ENCODE measurements at regions not wholly inside any gene's neighbourhood (a gene's known extent, or its start where the extent isn't known, plus 50 kb on each side); places are given as distances from the start of the nearest gene placed in this dataset.

- intact Hi-C loops (cut with micrococcal nuclease), result no loop called here
- 84% methylated on average over 2 of the region's 3 CpGs for WGBS (ENCODE audit: insufficient coverage)
- H3K36me3 Mint-ChIP-seq, result no peaks in the 10 kb centered on the region
- Histone ChIP-seq H3K27ac (ENCODE audit: low read length) (no peak overlapping the region), H3K27me3 (ENCODE audit: control insufficient read depth, insufficient read depth, low read length) (no peaks in the 10 kb centered on the region), H3K4me3 (ENCODE audit: low read length) (no peak overlapping the region), H3K36me3 (ENCODE audit: control insufficient read depth, insufficient read depth, low read length) (no peaks in the 10 kb centered on the region), H3K9me3 (ENCODE audit: control insufficient read depth, insufficient read depth, low read length) (no peaks in the 10 kb centered on the region), H3K4me1 (ENCODE audit: control insufficient read depth, insufficient read depth, low read length) (no peaks in the 10 kb centered on the region)
- H3K9me3 Mint-ChIP-seq, result no peaks in the 10 kb centered on the region
- no peaks in the 10 kb centered on the region for H3K27me3 Mint-ChIP-seq (ENCODE audit: low read depth in 2 of 2)
- DNase-seq, result no peak
- ATAC-seq, result no peak
- no peak overlapping the region for H3K4me3 Mint-ChIP-seq
- H3K4me1 Mint-ChIP-seq, result no peaks in the 10 kb centered on the region
- TF ChIP-seq CTCF (IDR thresholded peaks at IDR 0.05), result no peak
- no peak overlapping the region for H3K27ac Mint-ChIP-seq
These were observed 55.6 kb upstream of the CCDC85A start for GRCh38 chr2:56128235-56128634.

DNA sequence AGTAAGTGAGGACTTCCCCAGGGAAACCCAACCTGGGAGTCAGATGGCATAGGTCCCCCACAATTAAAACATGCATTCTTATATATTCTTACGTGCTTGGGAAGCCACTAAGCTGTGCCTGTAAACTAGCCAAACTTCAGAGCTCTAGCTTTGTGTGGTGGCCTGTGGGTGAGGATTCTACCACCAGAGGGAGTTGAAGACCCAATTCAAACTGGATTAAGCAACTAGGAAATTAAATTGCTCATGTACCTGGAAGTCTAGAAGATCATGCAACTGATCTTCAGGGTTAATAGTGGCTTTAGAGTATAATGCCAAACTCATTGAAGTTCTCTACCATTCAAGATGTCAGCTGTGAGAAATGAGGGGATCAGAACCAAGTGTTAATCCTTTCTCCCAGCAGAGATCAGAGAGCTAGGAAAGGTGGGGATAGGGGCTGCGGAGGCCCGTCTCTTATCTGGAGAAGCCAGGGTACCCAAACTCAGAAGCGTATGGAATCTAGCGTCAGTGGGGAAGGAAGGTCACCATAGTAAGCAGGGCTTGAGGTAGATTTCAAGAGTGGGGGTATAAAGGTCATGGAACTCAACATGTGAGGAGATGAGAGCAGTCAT, 53.2 kb upstream of the CCDC85A start:
- Mint-ChIP-seq H3K27ac (no peak overlapping the region), H3K4me3 (no peak overlapping the region), H3K9me3 (no peaks in the 10 kb centered on the region), H3K36me3 (no peaks in the 10 kb centered on the region), H3K4me1 (no peaks in the 10 kb centered on the region), H3K27me3 (ENCODE audit: low read depth in 2 of 2) (no peaks in the 10 kb centered on the region)
- no peaks in the 10 kb centered on the region for H3K4me1 ChIP-seq (ENCODE audit: control insufficient read depth, insufficient read depth, low read length)
- no peak for TF ChIP-seq CTCF (IDR thresholded peaks at IDR 0.05)
- no peaks in the 10 kb centered on the region for H3K36me3 ChIP-seq (ENCODE audit: control insufficient read depth, insufficient read depth, low read length)
- ATAC-seq (no peak), DNase-seq (no peak)
- H3K27ac ChIP-seq (ENCODE audit: low read length), result no peak overlapping the region
- no peaks in the 10 kb centered on the region for H3K27me3 ChIP-seq (ENCODE audit: control insufficient read depth, insufficient read depth, low read length)
- 90% methylated on average over 4 of the region's 5 CpGs for WGBS (ENCODE audit: insufficient coverage)
- intact Hi-C loops (cut with micrococcal nuclease), result no loop called here
- no peak overlapping the region for H3K4me3 ChIP-seq (ENCODE audit: low read length)
- H3K9me3 ChIP-seq (ENCODE audit: control insufficient read depth, insufficient read depth, low read length), result no peaks in the 10 kb centered on the region

DNA sequence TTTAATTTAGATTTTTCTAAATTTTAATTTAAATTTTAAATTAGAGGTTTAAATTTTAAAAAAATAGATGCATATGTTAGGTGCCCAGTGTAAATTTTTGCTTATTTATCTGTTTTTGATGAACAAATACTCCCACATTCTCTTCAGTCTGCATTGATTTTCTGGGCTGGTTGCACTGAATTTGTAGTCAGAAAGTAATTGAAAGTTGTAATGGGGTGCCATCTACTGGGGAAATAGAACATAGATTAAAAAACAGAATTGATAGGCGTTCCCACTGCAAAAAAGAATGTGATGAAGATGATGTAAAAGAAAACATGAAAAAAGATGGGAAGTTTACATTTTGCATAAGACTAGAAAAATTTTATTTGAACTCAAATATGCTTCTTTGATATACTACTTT, 51.7 kb upstream of the CCDC85A start:
- no peak overlapping the region for H3K27ac ChIP-seq (ENCODE audit: low read length)
- Mint-ChIP-seq H3K36me3 (no peaks in the 10 kb centered on the region), H3K4me1 (no peaks in the 10 kb centered on the region), H3K9me3 (no peaks in the 10 kb centered on the region), H3K27me3 (ENCODE audit: low read depth in 2 of 2) (no peaks in the 10 kb centered on the region), H3K4me3 (no peak overlapping the region), H3K27ac (no peak overlapping the region)
- no peak overlapping the region for H3K4me3 ChIP-seq (ENCODE audit: low read length)
- no peaks in the 10 kb centered on the region for H3K4me1 ChIP-seq (ENCODE audit: control insufficient read depth, insufficient read depth, low read length)
- H3K9me3 ChIP-seq (ENCODE audit: control insufficient read depth, insufficient read depth, low read length), result no peaks in the 10 kb centered on the region
- 0% methylated on average over 1 of the region's 1 CpG for WGBS (ENCODE audit: insufficient coverage)
- intact Hi-C loops (cut with micrococcal nuclease), result no loop called here
- ATAC-seq (no peak), DNase-seq (peak in 1 of 2 donors; percentile 8)
- H3K27me3 ChIP-seq (ENCODE audit: control insufficient read depth, insufficient read depth, low read length), result no peaks in the 10 kb centered on the region
- H3K36me3 ChIP-seq (ENCODE audit: control insufficient read depth, insufficient read depth, low read length), result no peaks in the 10 kb centered on the region
- TF ChIP-seq CTCF (IDR thresholded peaks at IDR 0.05), result no peak

GRCh38 chr2:56133441-56133840, 50.3 kb upstream of the CCDC85A start:
- H3K27ac ChIP-seq (ENCODE audit: low read length), result no peak overlapping the region
- WGBS (ENCODE audit: insufficient coverage), result 67% methylated on average over 3 of the region's 3 CpGs
- H3K27me3 Mint-ChIP-seq (ENCODE audit: low read depth in 2 of 2), result no peaks in the 10 kb centered on the region

More at GRCh38 chr2:56133441-56133840, 50.3 kb upstream of the CCDC85A start:
- H3K27me3 ChIP-seq (ENCODE audit: control insufficient read depth, insufficient read depth, low read length), result no peaks in the 10 kb centered on the region
- Mint-ChIP-seq H3K27ac (no peak overlapping the region), H3K36me3 (no peaks in the 10 kb centered on the region), H3K4me1 (no peaks in the 10 kb centered on the region), H3K9me3 (no peaks in the 10 kb centered on the region), H3K4me3 (no peak overlapping the region)
- no peaks in the 10 kb centered on the region for H3K4me1 ChIP-seq (ENCODE audit: control insufficient read depth, insufficient read depth, low read length)
- no peak for TF ChIP-seq CTCF (IDR thresholded peaks at IDR 0.05)
- DNase-seq, result no peak
- no peak overlapping the region for H3K4me3 ChIP-seq (ENCODE audit: low read length)
- H3K36me3 ChIP-seq (ENCODE audit: control insufficient read depth, insufficient read depth, low read length), result no peaks in the 10 kb centered on the region
- intact Hi-C loops (cut with micrococcal nuclease), result no loop called here
- ATAC-seq, result no peak
- no peaks in the 10 kb centered on the region for H3K9me3 ChIP-seq (ENCODE audit: control insufficient read depth, insufficient read depth, low read length)

Data from natural killer cell (primary cell).